Transverse colon (tissue), 4 donors: ENCODE measurements at regions not wholly inside any gene's neighbourhood (a gene's known extent, or its start where the extent isn't known, plus 50 kb on each side); places are given as distances from the start of the nearest gene placed in this dataset.

ENCODE experiments used
- DNase-seq: peaks from one replicate; pipeline ENCODE4 v3.0.0-alpha.2; 2019
- H3K27ac ChIP-seq, 4 donors: fragments of 200-600 bp; sonication (generic); 2 replicates each; pipeline ENCODE4 v1.5.1; 2016 to 2018; ENCODE audit warnings: inconsistent platforms in 4 of 4
- H3K27me3 ChIP-seq: fragments of 200-600 bp; sonication (generic); 2 replicates; pipeline ENCODE4 v1.5.1; 2017; ENCODE audit warnings: inconsistent platforms
- H3K36me3 ChIP-seq, 4 donors: fragments of 200-600 bp; sonication (generic); 2 replicates each; pipeline ENCODE4 v1.5.1; 2017 to 2019; ENCODE audit warnings: inconsistent platforms in 4 of 4
- H3K4me1 ChIP-seq, 4 donors: fragments of 200-600 bp; sonication (generic); 2 replicates each; pipeline ENCODE4 v1.5.1; 2017 to 2020; ENCODE audit warnings: inconsistent platforms in 4 of 4
- H3K4me3 ChIP-seq, 4 donors: fragments of 200-600 bp; sonication (generic); 1 replicate in 1 of 4; 2 replicates in 3 of 4; pipeline versions ENCODE4 v1.5.1 to v1.6.1; 2017 to 2019; ENCODE audit warnings: inconsistent platforms in 4 of 4
- H3K9me3 ChIP-seq, 2 donors: fragments of 200-600 bp; sonication (generic); 2 replicates each; pipeline ENCODE4 v1.5.1; 2017 to 2019; ENCODE audit warnings: inconsistent platforms in 2 of 2
- CTCF ChIP-seq, 5 experiments: fragments of 200-600 bp in 3 of 5; fragments of 450-650 bp in 2 of 5; sonication (generic) in 3 of 5; IDR thresholded peaks; 1 replicate in 2 of 5; 2 replicates in 3 of 5; pipeline ENCODE4 v1.5.1; 2016 to 2017; ENCODE audit warnings: antibody characterized with exemption in 5 of 5, inconsistent platforms in 3 of 5, mild to moderate bottlenecking in 2 of 5, moderate library complexity in 1 of 5
- EP300 ChIP-seq: sonication (generic); formaldehyde crosslinking; IDR thresholded peaks from one replicate; pipeline ENCODE4 v1.6.1; 2017; ENCODE audit warnings: antibody characterized with exemption, low read depth
- POLR2A ChIP-seq: fragments of 450-650 bp; IDR thresholded peaks from one replicate; pipeline ENCODE4 v1.6.1; 2016; ENCODE audit warnings: antibody characterized with exemption, mild to moderate bottlenecking, moderate library complexity
- POLR2AphosphoS5 ChIP-seq, 3 donors: sonication (generic); formaldehyde crosslinking; IDR thresholded peaks; one replicate each; pipeline ENCODE4 v1.6.1; 2016; ENCODE audit warnings: antibody characterized with exemption in 3 of 3
- WGBS, 2 donors: methylation state at CpG; one replicate each; pipeline ENCODE4 v1.1.5; 2018; ENCODE audit warnings: low coverage in 1 of 2; 5-methylcytosine and 5-hydroxymethylcytosine counted together
- in situ Hi-C, 4 donors: fragments of 200-750 bp; cut with MboI; loops; one replicate each; pipeline versions ENCODE4 v1.15.0 to v1.15.1; 2017; ENCODE audit warnings: low sequenced_read_pairs in 3 of 4, low pct_ligation_motif_present in 1 of 4, low pct_unique_long_range_greater_than_20kb in 1 of 4
- intact Hi-C: fragments of 100-400 bp; cut with DNase I; formaldehyde crosslinking; loops from one replicate; pipeline ENCODE4 v1.15.1; 2023; ENCODE audit warnings: low total_unique reads

DNA sequence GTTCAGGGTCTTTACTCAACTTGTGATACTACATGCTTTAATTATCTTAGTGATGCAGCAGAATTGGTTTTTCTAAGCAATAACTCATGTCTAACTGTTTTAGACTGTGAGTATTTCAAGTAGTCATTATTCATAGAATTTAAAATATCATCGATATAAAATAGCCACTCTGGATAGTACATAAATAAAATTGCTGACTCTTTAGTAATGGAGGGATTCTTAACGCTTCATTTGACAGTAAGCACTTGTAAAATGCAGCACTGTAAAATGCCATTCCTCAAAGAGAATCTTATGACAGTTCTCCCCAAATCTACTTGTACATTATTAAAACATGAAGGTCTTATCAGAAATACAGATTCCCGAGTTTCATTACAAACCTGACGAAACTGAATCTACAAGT is 262.8 kb upstream of the LRFN5 start:
- DNase-seq = no peak
- Histone ChIP-seq H3K9me3 (no peaks in the 10 kb centered on the region), H3K4me3 (no peak overlapping the region), H3K4me1 (no peaks in the 10 kb centered on the region), H3K27ac (no peak overlapping the region), H3K27me3 (no peaks in the 10 kb centered on the region), H3K36me3 (no peaks in the 10 kb centered on the region)
- WGBS, 2 donors = 62 to 65% methylated on average over 4 of the region's 4 CpGs
- intact Hi-C loops (no loop called here), in situ Hi-C loops (no loop called here)
- TF ChIP-seq CTCF (IDR thresholded peaks at IDR 0.05) = no peak
- no peak for TF ChIP-seq POLR2AphosphoS5 (IDR thresholded peaks at IDR 0.05)
- no peak for TF ChIP-seq POLR2A
- no peak for TF ChIP-seq EP300

GRCh38 chr14:41313196-41313595 is 293.5 kb upstream of the LRFN5 start:
- Histone ChIP-seq H3K4me3 (no peak overlapping the region), H3K9me3 (no peaks in the 10 kb centered on the region), H3K27ac (no peak overlapping the region), H3K27me3 (no peaks in the 10 kb centered on the region), H3K4me1 (no peaks in the 10 kb centered on the region), H3K36me3 (no peaks in the 10 kb centered on the region)
- WGBS, 2 donors = 9 to 17% methylated on average over 1 of the region's 1 CpG
- intact Hi-C loops = no loop called here
- TF ChIP-seq POLR2AphosphoS5 (IDR thresholded peaks at IDR 0.05) (no peak), POLR2A (no peak), CTCF (IDR thresholded peaks at IDR 0.05) (no peak), EP300 (no peak)
- in situ Hi-C loops = no loop called here
- no peak for DNase-seq

DNA sequence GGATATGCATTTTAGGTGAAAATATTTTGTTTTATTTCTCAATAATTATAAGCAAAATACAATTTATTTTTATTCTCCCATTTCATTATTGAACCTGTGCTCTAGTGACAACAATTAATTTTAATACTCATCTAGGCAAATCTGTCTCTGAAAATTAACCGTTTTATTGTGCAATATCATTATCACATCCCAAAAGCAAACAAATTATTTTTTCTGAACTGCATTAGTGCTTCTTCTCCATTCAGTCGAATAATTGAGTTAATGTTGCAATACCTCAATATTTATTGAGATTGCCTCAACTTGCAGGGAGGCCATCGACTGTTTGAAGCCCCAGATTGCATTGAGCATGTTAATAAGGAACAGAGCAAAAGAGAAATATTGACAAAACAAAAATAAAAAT is 303.2 kb upstream of the LRFN5 start:
- no peak overlapping the region for H3K4me3 ChIP-seq
- H3K9me3 ChIP-seq = no peaks in the 10 kb centered on the region
- no peak for DNase-seq
- in situ Hi-C loops = no loop called here
- intact Hi-C loops = no loop called here
- H3K27ac ChIP-seq = no peak overlapping the region
- 57 to 72% methylated on average over 3 of the region's 3 CpGs for WGBS, 2 donors
- no peaks in the 10 kb centered on the region for H3K36me3 ChIP-seq
- no peak for TF ChIP-seq EP300
- no peak for TF ChIP-seq CTCF (IDR thresholded peaks at IDR 0.05)
- no peak for TF ChIP-seq POLR2A
- no peak for TF ChIP-seq POLR2AphosphoS5 (IDR thresholded peaks at IDR 0.05)
- H3K27me3 ChIP-seq = no peaks in the 10 kb centered on the region
- H3K4me1 ChIP-seq = no peaks in the 10 kb centered on the region

DNA sequence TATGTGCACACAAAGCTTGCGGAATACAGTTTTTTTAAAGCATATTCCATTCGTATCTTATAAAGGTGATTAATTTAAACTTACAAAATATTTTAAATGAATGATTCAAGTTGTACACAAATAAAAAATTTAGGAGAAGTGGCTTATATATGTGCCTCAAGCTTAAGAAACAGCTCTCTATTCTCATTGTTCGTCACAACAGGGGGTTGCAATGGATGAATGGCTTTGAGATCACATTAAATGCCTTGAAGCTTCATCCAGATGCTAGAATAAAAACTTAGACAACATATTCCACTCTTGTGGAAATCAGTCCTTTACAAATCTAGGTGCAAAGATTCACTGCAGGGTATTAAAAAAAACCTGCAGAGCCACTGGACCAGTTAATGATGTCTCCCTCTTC is 303.9 kb upstream of the LRFN5 start:
- 85 to 88% methylated on average over 3 of the region's 3 CpGs for WGBS, 2 donors
- no peak overlapping the region for H3K4me3 ChIP-seq

More for the DNA sequence above, 303.9 kb upstream of the LRFN5 start:
- no peak for DNase-seq
- no peak overlapping the region for H3K27ac ChIP-seq
- H3K4me1 ChIP-seq = no peaks in the 10 kb centered on the region
- H3K9me3 ChIP-seq = no peaks in the 10 kb centered on the region
- H3K27me3 ChIP-seq = no peaks in the 10 kb centered on the region
- no peaks in the 10 kb centered on the region for H3K36me3 ChIP-seq
- in situ Hi-C loops (no loop called here), intact Hi-C loops (no loop called here)
- no peak for TF ChIP-seq POLR2AphosphoS5 (IDR thresholded peaks at IDR 0.05)
- no peak for TF ChIP-seq CTCF (IDR thresholded peaks at IDR 0.05)
